ENCODE measurements at regions not wholly inside any gene's neighbourhood (a gene's known extent, or its start where the extent isn't known, plus 50 kb on each side); places are given as distances from the start of the nearest gene placed in this dataset.
A peak's percentile ranks its signal among the peaks of the same experiment; 100 is the strongest.

DNA sequence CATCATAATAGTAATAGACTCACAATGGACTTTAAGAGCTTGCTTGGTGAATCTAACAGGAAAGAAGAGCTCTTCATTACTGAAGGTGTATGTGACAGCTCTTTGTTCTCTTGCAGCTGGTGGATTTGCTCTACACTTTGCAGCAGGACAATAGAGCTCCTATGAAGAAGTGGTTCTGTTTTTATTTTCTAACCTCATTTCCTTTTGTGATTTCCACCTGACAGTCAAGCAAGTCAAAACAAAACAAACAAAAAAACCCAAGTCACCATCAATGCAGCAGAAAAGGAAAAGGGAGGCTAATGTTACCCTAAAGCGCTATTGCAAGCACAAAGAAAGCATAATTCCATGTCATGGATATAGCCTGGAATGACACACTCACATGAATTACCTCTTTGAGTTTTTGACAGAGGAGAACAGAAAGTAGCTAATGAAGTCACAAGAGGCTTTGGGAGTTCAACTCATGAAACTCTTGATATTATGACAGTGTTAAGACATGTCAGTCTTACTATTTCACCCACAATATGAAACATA lies 1188.1 kb downstream of the EPHA7 start (continued):
- TF ChIP-seq, protein P1, sequence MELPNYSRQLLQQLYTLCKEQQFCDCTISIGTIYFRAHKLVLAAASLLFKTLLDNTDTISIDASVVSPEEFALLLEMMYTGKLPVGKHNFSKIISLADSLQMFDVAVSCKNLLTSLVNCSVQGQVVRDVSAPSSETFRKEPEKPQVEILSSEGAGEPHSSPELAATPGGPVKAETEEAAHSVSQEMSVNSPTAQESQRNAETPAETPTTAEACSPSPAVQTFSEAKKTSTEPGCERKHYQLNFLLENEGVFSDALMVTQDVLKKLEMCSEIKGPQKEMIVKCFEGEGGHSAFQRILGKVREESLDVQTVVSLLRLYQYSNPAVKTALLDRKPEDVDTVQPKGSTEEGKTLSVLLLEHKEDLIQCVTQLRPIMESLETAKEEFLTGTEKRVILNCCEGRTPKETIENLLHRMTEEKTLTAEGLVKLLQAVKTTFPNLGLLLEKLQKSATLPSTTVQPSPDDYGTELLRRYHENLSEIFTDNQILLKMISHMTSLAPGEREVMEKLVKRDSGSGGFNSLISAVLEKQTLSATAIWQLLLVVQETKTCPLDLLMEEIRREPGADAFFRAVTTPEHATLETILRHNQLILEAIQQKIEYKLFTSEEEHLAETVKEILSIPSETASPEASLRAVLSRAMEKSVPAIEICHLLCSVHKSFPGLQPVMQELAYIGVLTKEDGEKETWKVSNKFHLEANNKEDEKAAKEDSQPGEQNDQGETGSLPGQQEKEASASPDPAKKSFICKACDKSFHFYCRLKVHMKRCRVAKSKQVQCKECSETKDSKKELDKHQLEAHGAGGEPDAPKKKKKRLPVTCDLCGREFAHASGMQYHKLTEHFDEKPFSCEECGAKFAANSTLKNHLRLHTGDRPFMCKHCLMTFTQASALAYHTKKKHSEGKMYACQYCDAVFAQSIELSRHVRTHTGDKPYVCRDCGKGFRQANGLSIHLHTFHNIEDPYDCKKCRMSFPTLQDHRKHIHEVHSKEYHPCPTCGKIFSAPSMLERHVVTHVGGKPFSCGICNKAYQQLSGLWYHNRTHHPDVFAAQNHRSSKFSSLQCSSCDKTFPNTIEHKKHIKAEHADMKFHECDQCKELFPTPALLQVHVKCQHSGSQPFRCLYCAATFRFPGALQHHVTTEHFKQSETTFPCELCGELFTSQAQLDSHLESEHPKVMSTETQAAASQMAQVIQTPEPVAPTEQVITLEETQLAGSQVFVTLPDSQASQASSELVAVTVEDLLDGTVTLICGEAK (IDR thresholded peaks at IDR 0.05; ENCODE audit: borderline replicate concordance), result no peak
- TF ChIP-seq, protein P2, sequence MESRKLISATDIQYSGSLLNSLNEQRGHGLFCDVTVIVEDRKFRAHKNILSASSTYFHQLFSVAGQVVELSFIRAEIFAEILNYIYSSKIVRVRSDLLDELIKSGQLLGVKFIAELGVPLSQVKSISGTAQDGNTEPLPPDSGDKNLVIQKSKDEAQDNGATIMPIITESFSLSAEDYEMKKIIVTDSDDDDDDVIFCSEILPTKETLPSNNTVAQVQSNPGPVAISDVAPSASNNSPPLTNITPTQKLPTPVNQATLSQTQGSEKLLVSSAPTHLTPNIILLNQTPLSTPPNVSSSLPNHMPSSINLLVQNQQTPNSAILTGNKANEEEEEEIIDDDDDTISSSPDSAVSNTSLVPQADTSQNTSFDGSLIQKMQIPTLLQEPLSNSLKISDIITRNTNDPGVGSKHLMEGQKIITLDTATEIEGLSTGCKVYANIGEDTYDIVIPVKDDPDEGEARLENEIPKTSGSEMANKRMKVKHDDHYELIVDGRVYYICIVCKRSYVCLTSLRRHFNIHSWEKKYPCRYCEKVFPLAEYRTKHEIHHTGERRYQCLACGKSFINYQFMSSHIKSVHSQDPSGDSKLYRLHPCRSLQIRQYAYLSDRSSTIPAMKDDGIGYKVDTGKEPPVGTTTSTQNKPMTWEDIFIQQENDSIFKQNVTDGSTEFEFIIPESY (IDR thresholded peaks at IDR 0.05), result no peak
- TF ChIP-seq BACH1 (IDR thresholded peaks at IDR 0.05; ENCODE audit: borderline replicate concordance) (peak; percentile 49; the same call in 1 of the 2 replicates), HDAC6 (IDR thresholded peaks at IDR 0.05; ENCODE audit: unreplicated experiment) (no peak), POLR2AphosphoS5 (IDR thresholded peaks at IDR 0.05; ENCODE audit: low read length) (no peak), NFXL1 (IDR thresholded peaks at IDR 0.05; ENCODE audit: borderline replicate concordance) (no peak), TARDBP (IDR thresholded peaks at IDR 0.05; ENCODE audit: borderline replicate concordance) (no peak), RB1 (IDR thresholded peaks at IDR 0.05; ENCODE audit: borderline replicate concordance) (no peak), ZSCAN29 (IDR thresholded peaks at IDR 0.05) (no peak), POU2F2 (IDR thresholded peaks at IDR 0.05; ENCODE audit: borderline replicate concordance, low read depth, low read length) (no peak), PML (IDR thresholded peaks at IDR 0.05; ENCODE audit: low read length) (no peak), CHD4 (IDR thresholded peaks at IDR 0.05) (no peak)
- TF ChIP-seq, protein P3, sequence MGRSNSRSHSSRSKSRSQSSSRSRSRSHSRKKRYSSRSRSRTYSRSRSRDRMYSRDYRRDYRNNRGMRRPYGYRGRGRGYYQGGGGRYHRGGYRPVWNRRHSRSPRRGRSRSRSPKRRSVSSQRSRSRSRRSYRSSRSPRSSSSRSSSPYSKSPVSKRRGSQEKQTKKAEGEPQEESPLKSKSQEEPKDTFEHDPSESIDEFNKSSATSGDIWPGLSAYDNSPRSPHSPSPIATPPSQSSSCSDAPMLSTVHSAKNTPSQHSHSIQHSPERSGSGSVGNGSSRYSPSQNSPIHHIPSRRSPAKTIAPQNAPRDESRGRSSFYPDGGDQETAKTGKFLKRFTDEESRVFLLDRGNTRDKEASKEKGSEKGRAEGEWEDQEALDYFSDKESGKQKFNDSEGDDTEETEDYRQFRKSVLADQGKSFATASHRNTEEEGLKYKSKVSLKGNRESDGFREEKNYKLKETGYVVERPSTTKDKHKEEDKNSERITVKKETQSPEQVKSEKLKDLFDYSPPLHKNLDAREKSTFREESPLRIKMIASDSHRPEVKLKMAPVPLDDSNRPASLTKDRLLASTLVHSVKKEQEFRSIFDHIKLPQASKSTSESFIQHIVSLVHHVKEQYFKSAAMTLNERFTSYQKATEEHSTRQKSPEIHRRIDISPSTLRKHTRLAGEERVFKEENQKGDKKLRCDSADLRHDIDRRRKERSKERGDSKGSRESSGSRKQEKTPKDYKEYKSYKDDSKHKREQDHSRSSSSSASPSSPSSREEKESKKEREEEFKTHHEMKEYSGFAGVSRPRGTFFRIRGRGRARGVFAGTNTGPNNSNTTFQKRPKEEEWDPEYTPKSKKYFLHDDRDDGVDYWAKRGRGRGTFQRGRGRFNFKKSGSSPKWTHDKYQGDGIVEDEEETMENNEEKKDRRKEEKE (IDR thresholded peaks at IDR 0.05), result no peak
- TF ChIP-seq, protein P4, sequence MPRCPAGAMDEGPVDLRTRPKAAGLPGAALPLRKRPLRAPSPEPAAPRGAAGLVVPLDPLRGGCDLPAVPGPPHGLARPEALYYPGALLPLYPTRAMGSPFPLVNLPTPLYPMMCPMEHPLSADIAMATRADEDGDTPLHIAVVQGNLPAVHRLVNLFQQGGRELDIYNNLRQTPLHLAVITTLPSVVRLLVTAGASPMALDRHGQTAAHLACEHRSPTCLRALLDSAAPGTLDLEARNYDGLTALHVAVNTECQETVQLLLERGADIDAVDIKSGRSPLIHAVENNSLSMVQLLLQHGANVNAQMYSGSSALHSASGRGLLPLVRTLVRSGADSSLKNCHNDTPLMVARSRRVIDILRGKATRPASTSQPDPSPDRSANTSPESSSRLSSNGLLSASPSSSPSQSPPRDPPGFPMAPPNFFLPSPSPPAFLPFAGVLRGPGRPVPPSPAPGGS (IDR thresholded peaks at IDR 0.05; ENCODE audit: borderline replicate concordance, insufficient read depth, low read depth, low read length, poor library complexity, severe bottlenecking), result no peak
- TF ChIP-seq, protein P5, sequence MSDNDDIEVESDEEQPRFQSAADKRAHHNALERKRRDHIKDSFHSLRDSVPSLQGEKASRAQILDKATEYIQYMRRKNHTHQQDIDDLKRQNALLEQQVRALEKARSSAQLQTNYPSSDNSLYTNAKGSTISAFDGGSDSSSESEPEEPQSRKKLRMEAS (IDR thresholded peaks at IDR 0.05; ENCODE audit: low read depth, low read length), result no peak
- TF ChIP-seq, protein P6, sequence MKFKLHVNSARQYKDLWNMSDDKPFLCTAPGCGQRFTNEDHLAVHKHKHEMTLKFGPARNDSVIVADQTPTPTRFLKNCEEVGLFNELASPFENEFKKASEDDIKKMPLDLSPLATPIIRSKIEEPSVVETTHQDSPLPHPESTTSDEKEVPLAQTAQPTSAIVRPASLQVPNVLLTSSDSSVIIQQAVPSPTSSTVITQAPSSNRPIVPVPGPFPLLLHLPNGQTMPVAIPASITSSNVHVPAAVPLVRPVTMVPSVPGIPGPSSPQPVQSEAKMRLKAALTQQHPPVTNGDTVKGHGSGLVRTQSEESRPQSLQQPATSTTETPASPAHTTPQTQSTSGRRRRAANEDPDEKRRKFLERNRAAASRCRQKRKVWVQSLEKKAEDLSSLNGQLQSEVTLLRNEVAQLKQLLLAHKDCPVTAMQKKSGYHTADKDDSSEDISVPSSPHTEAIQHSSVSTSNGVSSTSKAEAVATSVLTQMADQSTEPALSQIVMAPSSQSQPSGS (IDR thresholded peaks at IDR 0.05; ENCODE audit: low read length), result no peak

Measured in GM12878 (cell line).